ENCODE measurements at regions not wholly inside any gene's neighbourhood (a gene's known extent, or its start where the extent isn't known, plus 50 kb on each side); places are given as distances from the start of the nearest gene placed in this dataset.
A peak's percentile ranks its signal among the peaks of the same experiment; 100 is the strongest.

DNA sequence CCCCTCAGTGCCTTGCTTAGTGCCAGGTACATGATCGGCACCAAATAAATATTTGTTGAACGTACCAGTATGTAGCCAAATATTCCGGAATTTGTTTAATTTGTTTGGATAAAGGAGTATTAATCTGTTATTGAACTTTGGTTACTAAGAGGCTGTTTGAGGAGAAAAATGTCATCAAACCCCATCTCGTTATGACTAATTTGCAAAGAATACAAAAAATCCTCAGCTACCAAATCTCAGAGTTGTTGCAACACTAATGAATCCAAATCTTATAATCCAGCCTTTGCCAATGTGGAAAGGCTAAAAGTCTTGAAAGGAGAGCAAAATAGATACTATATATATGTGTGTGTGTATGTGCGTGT, 79.5 kb downstream of the KLF5 start:
- Histone ChIP-seq H3K36me3 (replicated peaks in 1 of 2; ENCODE audit: insufficient read depth in 1 of 2, low read depth in 2 of 2) (no peaks in the 10 kb centered on the region), H3K9me3 (no peaks in the 10 kb centered on the region), H3K27me3 (no peaks in the 10 kb centered on the region), H3K4me1 (peaks cover 39% of the 10 kb centered on the region), H3K27ac (peak overlapping the region in 3 of 4 donors; percentile 14 to 20 (median 16)), H3K4me3 (no peak overlapping the region)
- ATAC-seq (no peak), DNase-seq (no peak)
- WGBS, 2 donors: 31% methylated on average over 5 of the region's 5 CpGs
- no peak for TF ChIP-seq POLR2A (IDR thresholded peaks at IDR 0.05)
- TF ChIP-seq, protein P1, sequence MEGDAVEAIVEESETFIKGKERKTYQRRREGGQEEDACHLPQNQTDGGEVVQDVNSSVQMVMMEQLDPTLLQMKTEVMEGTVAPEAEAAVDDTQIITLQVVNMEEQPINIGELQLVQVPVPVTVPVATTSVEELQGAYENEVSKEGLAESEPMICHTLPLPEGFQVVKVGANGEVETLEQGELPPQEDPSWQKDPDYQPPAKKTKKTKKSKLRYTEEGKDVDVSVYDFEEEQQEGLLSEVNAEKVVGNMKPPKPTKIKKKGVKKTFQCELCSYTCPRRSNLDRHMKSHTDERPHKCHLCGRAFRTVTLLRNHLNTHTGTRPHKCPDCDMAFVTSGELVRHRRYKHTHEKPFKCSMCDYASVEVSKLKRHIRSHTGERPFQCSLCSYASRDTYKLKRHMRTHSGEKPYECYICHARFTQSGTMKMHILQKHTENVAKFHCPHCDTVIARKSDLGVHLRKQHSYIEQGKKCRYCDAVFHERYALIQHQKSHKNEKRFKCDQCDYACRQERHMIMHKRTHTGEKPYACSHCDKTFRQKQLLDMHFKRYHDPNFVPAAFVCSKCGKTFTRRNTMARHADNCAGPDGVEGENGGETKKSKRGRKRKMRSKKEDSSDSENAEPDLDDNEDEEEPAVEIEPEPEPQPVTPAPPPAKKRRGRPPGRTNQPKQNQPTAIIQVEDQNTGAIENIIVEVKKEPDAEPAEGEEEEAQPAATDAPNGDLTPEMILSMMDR (IDR thresholded peaks at IDR 0.05): no peak
- intact Hi-C loops (cut with DNase I): no loop called here

GRCh38 chr13:73136776-73137175, 78.0 kb downstream of the KLF5 start:
- 90 to 91% methylated on average over 2 of the region's 2 CpGs for WGBS, 2 donors
- Histone ChIP-seq H3K27ac (no peak overlapping the region), H3K4me1 (peaks cover 34% of the 10 kb centered on the region), H3K9me3 (no peaks in the 10 kb centered on the region), H3K27me3 (no peaks in the 10 kb centered on the region), H3K36me3 (replicated peaks in 1 of 2; ENCODE audit: insufficient read depth in 1 of 2, low read depth in 2 of 2) (no peaks in the 10 kb centered on the region), H3K4me3 (no peak overlapping the region)
- DNase-seq (no peak), ATAC-seq (no peak)
- TF ChIP-seq, protein P1 (IDR thresholded peaks at IDR 0.05): no peak
- no peak for TF ChIP-seq POLR2A (IDR thresholded peaks at IDR 0.05)
- intact Hi-C loops (cut with DNase I): no loop called here

DNA sequence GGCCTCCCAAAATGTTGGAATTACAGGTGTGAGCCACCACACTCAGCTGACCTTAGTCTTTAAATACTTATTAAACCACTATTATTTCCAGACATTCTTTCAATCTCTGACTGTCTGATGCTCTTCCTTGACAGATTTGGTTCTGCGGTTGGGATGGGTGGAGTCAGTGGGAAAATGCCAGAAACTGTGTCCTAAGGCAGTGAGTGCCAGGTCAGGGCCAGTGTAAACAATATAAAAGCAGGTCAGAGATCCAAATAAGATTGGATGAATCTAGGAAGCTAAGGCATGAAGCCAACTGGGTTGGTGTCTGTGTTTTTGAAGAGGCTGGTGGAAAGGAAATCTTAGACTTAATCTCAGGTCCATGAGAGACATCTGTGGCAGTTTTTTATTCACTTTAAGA, 74.7 kb downstream of the KLF5 start:
- H3K9me3 ChIP-seq: no peaks in the 10 kb centered on the region
- 44 to 47% methylated on average over 1 of the region's 1 CpG for WGBS, 2 donors
- DNase-seq: no peak
- no peak overlapping the region for H3K27ac ChIP-seq
- no peak for TF ChIP-seq POLR2A (IDR thresholded peaks at IDR 0.05)
- TF ChIP-seq, protein P1 (IDR thresholded peaks at IDR 0.05): no peak
- H3K27me3 ChIP-seq: no peaks in the 10 kb centered on the region
- no peak overlapping the region for H3K4me3 ChIP-seq
- no peak for ATAC-seq
- peaks cover 6% of the 10 kb centered on the region for H3K4me1 ChIP-seq
- intact Hi-C loops (cut with DNase I): no loop called here
- H3K36me3 ChIP-seq (replicated peaks in 1 of 2; ENCODE audit: insufficient read depth in 1 of 2, low read depth in 2 of 2): no peaks in the 10 kb centered on the region

- WGBS, 2 donors: 85 to 87% methylated on average over 4 of the region's 4 CpGs
- intact Hi-C loops (cut with DNase I): no loop called here
- no peaks in the 10 kb centered on the region for H3K4me1 ChIP-seq
- no peaks in the 10 kb centered on the region for H3K36me3 ChIP-seq (replicated peaks in 1 of 2; ENCODE audit: insufficient read depth in 1 of 2, low read depth in 2 of 2)
- TF ChIP-seq, protein P1 (IDR thresholded peaks at IDR 0.05): no peak
- no peak for TF ChIP-seq POLR2A (IDR thresholded peaks at IDR 0.05)
- no peak for ATAC-seq
- no peaks in the 10 kb centered on the region for H3K9me3 ChIP-seq
- H3K27me3 ChIP-seq: no peaks in the 10 kb centered on the region
- H3K27ac ChIP-seq: no peak overlapping the region
- DNase-seq: no peak
- no peak overlapping the region for H3K4me3 ChIP-seq
Observed at GRCh38 chr13:73131247-73131646, 72.4 kb downstream of the KLF5 start.

GRCh38 chr13:73129023-73129422, 70.2 kb downstream of the KLF5 start:
- intact Hi-C loops (cut with DNase I): no loop called here

More at GRCh38 chr13:73129023-73129422, 70.2 kb downstream of the KLF5 start:
- Histone ChIP-seq H3K4me1 (no peaks in the 10 kb centered on the region), H3K4me3 (no peak overlapping the region), H3K27me3 (no peaks in the 10 kb centered on the region), H3K36me3 (replicated peaks in 1 of 2; ENCODE audit: insufficient read depth in 1 of 2, low read depth in 2 of 2) (no peaks in the 10 kb centered on the region), H3K27ac (no peak overlapping the region), H3K9me3 (no peaks in the 10 kb centered on the region)
- ATAC-seq (no peak), DNase-seq (no peak)
- 85 to 98% methylated on average over 6 of the region's 6 CpGs for WGBS, 2 donors
- TF ChIP-seq POLR2A (IDR thresholded peaks at IDR 0.05): no peak
- TF ChIP-seq, protein P1 (IDR thresholded peaks at IDR 0.05): no peak

Measured in body of pancreas (tissue), 4 donors.